ENCODE measurements at regions not wholly inside any gene's neighbourhood (a gene's known extent, or its start where the extent isn't known, plus 50 kb on each side); places are given as distances from the start of the nearest gene placed in this dataset.

- Histone ChIP-seq H4K8ac (ENCODE audit: low read depth in 2 of 2, low read length in 2 of 2) (no peak overlapping the region), H3K36me3 (ENCODE audit: control insufficient read depth, insufficient read depth, low read length) (no peaks in the 10 kb centered on the region), H3K14ac (replicated peaks; ENCODE audit: low read depth, low read length) (no peak overlapping the region), H3K4ac (ENCODE audit: low read depth, low read length) (no peak overlapping the region), H2BK15ac (ENCODE audit: low read depth, low read length) (no peak overlapping the region), H4K5ac (ENCODE audit: low read depth, low read length) (no peak overlapping the region), H3K9me1 (ENCODE audit: insufficient read depth, low read length) (no peaks in the 10 kb centered on the region), H3K23ac (ENCODE audit: low read depth, low read length) (no peak overlapping the region), H3K4me3 (ENCODE audit: insufficient read depth, low read depth, low read length) (no peak overlapping the region), H3K9ac (ENCODE audit: low read depth, low read length) (no peak overlapping the region), H2BK20ac (ENCODE audit: low read depth, low read length) (no peak overlapping the region), H3K4me1 (ENCODE audit: control insufficient read depth, insufficient read depth, low read length) (no peaks in the 10 kb centered on the region), H2BK120ac (ENCODE audit: low read depth, low read length) (no peak overlapping the region), H3K56ac (ENCODE audit: extremely low read depth, insufficient read depth, low read length) (no peak overlapping the region), H3K79me1 (ENCODE audit: low read depth in 1 of 2, low read length in 2 of 2) (no peaks in the 10 kb centered on the region), H3K4me2 (ENCODE audit: low read depth, low read length) (no peak overlapping the region), H3K18ac (ENCODE audit: low read depth, low read length) (no peak overlapping the region), H3K9me3 (ENCODE audit: control insufficient read depth, insufficient read depth, low read length) (peaks cover 51% of the 10 kb centered on the region), H2AK9ac (replicated peaks; ENCODE audit: low read depth, low read length, poor library complexity) (no peak overlapping the region), H2BK5ac (ENCODE audit: low read depth, low read length, poor library complexity, severe bottlenecking) (no peak overlapping the region), H4K91ac (ENCODE audit: insufficient read depth, low read depth, low read length) (no peak overlapping the region), H3K27me3 (ENCODE audit: control insufficient read depth, insufficient read depth, low read length) (no peaks in the 10 kb centered on the region), H3K27ac (ENCODE audit: insufficient read depth, low read length) (no peak overlapping the region), H2AFZ (replicated peaks; ENCODE audit: low read length, poor library complexity) (peak overlapping the region; percentile 11), H4K20me1 (ENCODE audit: insufficient read depth, low read length) (no peaks in the 10 kb centered on the region), H2AK5ac (ENCODE audit: low read depth, low read length) (no peak overlapping the region)
- ChIA-PET POLR2A (ENCODE audit: unreplicated experiment) (no interaction called here), CTCF (no interaction called here)
- no peak for TF ChIP-seq CTCF (conservative IDR thresholded peaks at IDR 0.05; ENCODE audit: low read depth, low read length)
- no peak for TF ChIP-seq BHLHE40 (IDR thresholded peaks at IDR 0.05; ENCODE audit: low read depth, low read length)
- no peak for TF ChIP-seq RCOR1 (IDR thresholded peaks at IDR 0.05; ENCODE audit: insufficient replicate concordance, low read length)
- no peak for TF ChIP-seq RFX5 (IDR thresholded peaks at IDR 0.05; ENCODE audit: low read depth, low read length)
- TF ChIP-seq CHD1 (IDR thresholded peaks at IDR 0.05; ENCODE audit: low read depth, low read length): no peak
- no peak for TF ChIP-seq USF2 (IDR thresholded peaks at IDR 0.05; ENCODE audit: low read depth, low read length)
- no peak for TF ChIP-seq SMC3 (IDR thresholded peaks at IDR 0.05; ENCODE audit: low read depth, low read length)
- no peak for TF ChIP-seq FOS (IDR thresholded peaks at IDR 0.05; ENCODE audit: low read depth, low read length)
- TF ChIP-seq MXI1 (IDR thresholded peaks at IDR 0.05; ENCODE audit: borderline replicate concordance, low read depth, low read length): no peak
- no peak for TF ChIP-seq NFE2L2 (IDR thresholded peaks at IDR 0.05; ENCODE audit: low read depth, low read length)
- no peak for TF ChIP-seq MAZ (IDR thresholded peaks at IDR 0.05; ENCODE audit: borderline replicate concordance, low read depth, low read length)
- no peak for TF ChIP-seq POLR2A (IDR thresholded peaks at IDR 0.05; ENCODE audit: low read depth, low read length)
- TF ChIP-seq RAD21 (IDR thresholded peaks at IDR 0.05; ENCODE audit: low read length): no peak
- TF ChIP-seq MAFK (IDR thresholded peaks at IDR 0.05; ENCODE audit: low read depth, low read length): no peak
- no peak for TF ChIP-seq ELK1 (IDR thresholded peaks at IDR 0.05; ENCODE audit: borderline replicate concordance, low read depth, low read length)
- ATAC-seq (ENCODE audit: low read depth) (no peak), DNase-seq (no peak)
- no TSS peak for BruUV-seq (replicated peaks)
- in situ Hi-C loops (cut with MboI; ENCODE audit: low sequenced_read_pairs): no loop called here
- dilution Hi-C loops (cut with HindIII; ENCODE audit: low sequenced_read_pairs, unreplicated experiment): no loop called here
- 88% methylated on average over 5 of the region's 21 CpGs; no CpG with 5 or more reads in 1 of the 2 experiments for WGBS, 2 experiments (ENCODE audit: extremely low coverage in 2 of 2, insufficient read length in 1 of 2)
- intact Hi-C loops (cut with micrococcal nuclease): no loop called here
These were observed 1197.8 kb downstream of the BRD1 start for GRCh38 chr22:48629631-48630432.

Data from IMR-90 (cell line).